Activated CD8-positive, alpha-beta memory T cell treated with anti-CD3 and anti-CD28 coated beads for 4 hours (primary cell): ENCODE measurements at regions not wholly inside any gene's neighbourhood (a gene's known extent, or its start where the extent isn't known, plus 50 kb on each side); places are given as distances from the start of the nearest gene placed in this dataset.

ENCODE experiments used
- DNase-seq, 2 donors: peaks; one replicate each; pipeline ENCODE4 v3.0.0-alpha.2; 2020; ENCODE audit warnings: low read depth in 2 of 2

GRCh38 chr12:14275886-14276285 is 89.6 kb upstream of the ATF7IP start:
- no peak for DNase-seq

- DNase-seq, result no peak
These were observed 87.1 kb upstream of the ATF7IP start for GRCh38 chr12:14278294-14278953.

- no peak for DNase-seq
These were observed 85.6 kb upstream of the ATF7IP start for GRCh38 chr12:14279845-14280244.

GRCh38 chr12:14280921-14281320 is 84.6 kb upstream of the ATF7IP start:
- DNase-seq, result no peak

- no peak for DNase-seq
These were observed 83.9 kb upstream of the ATF7IP start for GRCh38 chr12:14281539-14281938.

- no peak for DNase-seq
These were observed 81.9 kb upstream of the ATF7IP start for GRCh38 chr12:14283489-14284144.

- no peak for DNase-seq
These were observed 81.2 kb upstream of the ATF7IP start for GRCh38 chr12:14284184-14284722.

GRCh38 chr12:14289601-14290000 is 75.9 kb upstream of the ATF7IP start:
- no peak for DNase-seq

GRCh38 chr12:14290951-14291350 is 74.5 kb upstream of the ATF7IP start:
- DNase-seq, result no peak

- no peak for DNase-seq
These were observed 61.8 kb upstream of the ATF7IP start for GRCh38 chr12:14303661-14304155.

- DNase-seq, result no peak
These were observed 58.5 kb upstream of the ATF7IP start for GRCh38 chr12:14307004-14307403.

- DNase-seq, result no peak
These were observed 57.0 kb upstream of the ATF7IP start for GRCh38 chr12:14308516-14308915.

GRCh38 chr12:14310866-14311265 is 54.6 kb upstream of the ATF7IP start:
- no peak for DNase-seq

- DNase-seq, result no peak
These were observed 51.9 kb upstream of the ATF7IP start for GRCh38 chr12:14313379-14314138.

GRCh38 chr12:14314801-14315200 is 50.7 kb upstream of the ATF7IP start:
- DNase-seq, result no peak

GRCh38 chr12:14315501-14315900 is 50.0 kb upstream of the ATF7IP start:
- DNase-seq, result no peak
